WTC11 (cell line): ENCODE measurements at regions not wholly inside any gene's neighbourhood (a gene's known extent, or its start where the extent isn't known, plus 50 kb on each side); places are given as distances from the start of the nearest gene placed in this dataset.

ENCODE experiments used
- ATAC-seq: fragments of 200-7000 bp; cut with Tn5 transposase; 2 replicates; pipeline ENCODE4 v1.10.0; 2021; ENCODE audit warnings: mild to moderate bottlenecking, moderate library complexity
- CTCF ChIA-PET: fragments of 300-600 bp; sonication (Branson Sonifier 250); formaldehyde crosslinking; loops from one replicate; lab custom pipeline; 2021; ENCODE audit warnings: antibody characterized with exemption; lab: Charles Lee
- POLR2A ChIA-PET: fragments of 350-600 bp; sonication (Branson Sonifier 250); formaldehyde crosslinking; loops from one replicate; lab custom pipeline; 2021; ENCODE audit warnings: antibody characterized with exemption; lab: Charles Lee
- DNase-seq: peaks from one replicate; pipeline ENCODE4 v3.0.0; 2021; ENCODE audit warnings: low spot score
- H3K27ac Mint-ChIP-seq: 2 replicates; pipeline ENCODE4 v1.8.0; 2021; ENCODE audit warnings: mixed read lengths
- H3K27me3 Mint-ChIP-seq: 2 replicates; pipeline ENCODE4 v1.8.0; 2021; ENCODE audit warnings: low read depth, mild to moderate bottlenecking, moderate library complexity, mixed read lengths
- H3K36me3 Mint-ChIP-seq: 2 replicates; pipeline ENCODE4 v1.8.0; 2021; ENCODE audit warnings: mixed read lengths
- H3K4me1 Mint-ChIP-seq: 2 replicates; pipeline ENCODE4 v1.8.0; 2022; ENCODE audit warnings: mixed read lengths
- H3K4me3 Mint-ChIP-seq: 2 replicates; pipeline ENCODE4 v1.8.0; 2021; ENCODE audit warnings: mild to moderate bottlenecking, moderate library complexity, mixed read lengths
- H3K9me3 Mint-ChIP-seq: 2 replicates; pipeline ENCODE4 v1.8.0; 2021; ENCODE audit warnings: mixed read lengths
- AR ChIP-seq: fragments of 250-450 bp; sonication (Bioruptor Pico); IDR thresholded peaks from 2 replicates; pipeline ENCODE4 v1.9.0; 2021; ENCODE audit warnings: mild to moderate bottlenecking
- CDX4 ChIP-seq: fragments of 250-450 bp; sonication (Bioruptor Pico); IDR thresholded peaks from 2 replicates; pipeline ENCODE4 v1.9.0; 2021; ENCODE audit warnings: moderate library complexity, mild to moderate bottlenecking, inconsistent platforms, borderline replicate concordance
- CREB1 ChIP-seq: sonication (generic); formaldehyde crosslinking; IDR thresholded peaks from 2 replicates; pipeline ENCODE4 v1.8.0; 2023; ENCODE audit warnings: mild to moderate bottlenecking, missing genetic modification reagents
- E2F5 ChIP-seq: sonication (generic); formaldehyde crosslinking; IDR thresholded peaks from 2 replicates; pipeline ENCODE4 v1.8.1; 2022; ENCODE audit warnings: mild to moderate bottlenecking, moderate library complexity, missing genetic modification reagents
- ELF4 ChIP-seq: sonication (generic); formaldehyde crosslinking; IDR thresholded peaks from 2 replicates; pipeline ENCODE4 v1.8.1; 2022; ENCODE audit warnings: low read depth, mild to moderate bottlenecking, moderate library complexity, missing genetic modification reagents
- FOXK1 ChIP-seq: sonication (generic); formaldehyde crosslinking; IDR thresholded peaks from 2 replicates; pipeline ENCODE4 v1.8.0; 2022; ENCODE audit warnings: mild to moderate bottlenecking, moderate library complexity, missing genetic modification reagents
- FOXP1 ChIP-seq: sonication (generic); formaldehyde crosslinking; IDR thresholded peaks from 2 replicates; pipeline ENCODE4 v1.8.0; 2022; ENCODE audit warnings: missing genetic modification reagents, mild to moderate bottlenecking, moderate library complexity, borderline replicate concordance
- GABPB1 ChIP-seq: sonication (generic); formaldehyde crosslinking; IDR thresholded peaks from 2 replicates; pipeline ENCODE4 v1.8.1; 2023; ENCODE audit warnings: mild to moderate bottlenecking, missing genetic modification reagents
- HMGXB4 ChIP-seq: sonication (generic); formaldehyde crosslinking; IDR thresholded peaks from 2 replicates; pipeline ENCODE4 v1.8.1; 2023; ENCODE audit warnings: mild to moderate bottlenecking, moderate library complexity, missing genetic modification reagents
- JAZF1 ChIP-seq: fragments of 250-450 bp; sonication (Bioruptor Pico); IDR thresholded peaks from 2 replicates; pipeline ENCODE4 v1.9.0; 2021; ENCODE audit warnings: moderate library complexity, mild to moderate bottlenecking, inconsistent platforms
- NFE2L1 ChIP-seq: sonication (generic); formaldehyde crosslinking; IDR thresholded peaks from 2 replicates; pipeline ENCODE4 v1.8.1; 2023; ENCODE audit warnings: missing genetic modification reagents
- OVOL2 ChIP-seq: fragments of 250-450 bp; sonication (Bioruptor Pico); IDR thresholded peaks from 2 replicates; pipeline ENCODE4 v1.9.0; 2021; ENCODE audit warnings: mild to moderate bottlenecking, borderline replicate concordance
- RELA ChIP-seq: sonication (generic); formaldehyde crosslinking; IDR thresholded peaks from 2 replicates; pipeline ENCODE4 v1.8.1; 2022; ENCODE audit warnings: missing genetic modification reagents, mild to moderate bottlenecking, borderline replicate concordance
- RORB ChIP-seq: fragments of 250-450 bp; sonication (Bioruptor Pico); IDR thresholded peaks from 2 replicates; pipeline ENCODE4 v1.9.0; 2021; ENCODE audit warnings: mild to moderate bottlenecking
- SMAD4 ChIP-seq: sonication (generic); formaldehyde crosslinking; IDR thresholded peaks from 2 replicates; pipeline ENCODE4 v1.8.0; 2022; ENCODE audit warnings: mild to moderate bottlenecking, missing genetic modification reagents
- TEAD1 ChIP-seq: sonication (generic); formaldehyde crosslinking; IDR thresholded peaks from 2 replicates; pipeline ENCODE4 v1.8.0; 2022; ENCODE audit warnings: mild to moderate bottlenecking, missing genetic modification reagents
- ZMAT4 ChIP-seq: fragments of 250-450 bp; sonication (Bioruptor Pico); IDR thresholded peaks from 2 replicates; pipeline ENCODE4 v1.9.0; 2021; ENCODE audit warnings: mild to moderate bottlenecking
- ZNF317 ChIP-seq: sonication (generic); formaldehyde crosslinking; IDR thresholded peaks from 2 replicates; pipeline ENCODE4 v1.8.1; 2023; ENCODE audit warnings: low read depth, mild to moderate bottlenecking, moderate library complexity, missing genetic modification reagents, borderline replicate concordance
- ZNF416 ChIP-seq: fragments of 250-450 bp; sonication (Bioruptor Pico); IDR thresholded peaks from 2 replicates; pipeline ENCODE4 v1.9.0; 2021; ENCODE audit warnings: mild to moderate bottlenecking, inconsistent platforms
- ZNF512 ChIP-seq: sonication (generic); formaldehyde crosslinking; IDR thresholded peaks from 2 replicates; pipeline ENCODE4 v1.8.1; 2022; ENCODE audit warnings: missing genetic modification reagents, borderline replicate concordance

GRCh38 chr3:53975382-53975781 is 83.7 kb upstream of the SELENOK start:
- no peak overlapping the region for H3K4me3 Mint-ChIP-seq
- ChIA-PET POLR2A (no interaction called here), CTCF (no interaction called here)
- peaks cover 22% of the 10 kb centered on the region for H3K4me1 Mint-ChIP-seq
- H3K27me3 Mint-ChIP-seq: no peaks in the 10 kb centered on the region
- H3K9me3 Mint-ChIP-seq: peaks cover 60% of the 10 kb centered on the region
- TF ChIP-seq JAZF1 (CRISPR knock-in tag) (no peak), ZMAT4 (CRISPR knock-in tag) (no peak), ELF4 (CRISPR knock-in tag) (no peak), RELA (CRISPR knock-in tag) (no peak)
- DNase-seq (no peak), ATAC-seq (no peak)
- H3K27ac Mint-ChIP-seq: no peak overlapping the region
- peaks cover 19% of the 10 kb centered on the region for H3K36me3 Mint-ChIP-seq

- Mint-ChIP-seq H3K4me1 (peaks cover 16% of the 10 kb centered on the region), H3K4me3 (no peak overlapping the region), H3K36me3 (peaks cover 19% of the 10 kb centered on the region), H3K27ac (no peak overlapping the region), H3K27me3 (no peaks in the 10 kb centered on the region), H3K9me3 (peaks cover 60% of the 10 kb centered on the region)
- ATAC-seq (no peak), DNase-seq (no peak)
- TF ChIP-seq CDX4: no peak
- TF ChIP-seq TEAD1 (CRISPR knock-in tag): no peak
- TF ChIP-seq OVOL2: no peak
- no peak for TF ChIP-seq SMAD4 (CRISPR knock-in tag)
- TF ChIP-seq RELA (CRISPR knock-in tag): no peak
- no peak for TF ChIP-seq ZNF317 (CRISPR knock-in tag)
- no peak for TF ChIP-seq ZNF416 (CRISPR knock-in tag)
- TF ChIP-seq AR: no peak
- no peak for TF ChIP-seq GABPB1 (CRISPR knock-in tag)
- TF ChIP-seq E2F5 (CRISPR knock-in tag): no peak
- no peak for TF ChIP-seq FOXP1 (CRISPR knock-in tag)
- no peak for TF ChIP-seq HMGXB4 (CRISPR knock-in tag)
- no peak for TF ChIP-seq FOXK1 (CRISPR knock-in tag)
- TF ChIP-seq RORB: no peak
- TF ChIP-seq ZNF512 (CRISPR knock-in tag): no peak
- TF ChIP-seq NFE2L1: no peak
- TF ChIP-seq CREB1 (CRISPR knock-in tag): no peak
- CTCF ChIA-PET: no interaction called here
- POLR2A ChIA-PET: no interaction called here
Observed at GRCh38 chr3:53974324-53974723, 82.7 kb upstream of the SELENOK start.
